AG04450 (cell line): ENCODE measurements at regions not wholly inside any gene's neighbourhood (a gene's known extent, or its start where the extent isn't known, plus 50 kb on each side); places are given as distances from the start of the nearest gene placed in this dataset.

ENCODE experiments used
- CTCF ChIA-PET: fragments of 300-600, 350-600 bp; formaldehyde crosslinking; extraction: SDS; loops from one replicate; lab custom pipeline; 2022; ENCODE audit warnings: antibody characterized with exemption, inconsistent platforms; lab: Charles Lee
- POLR2A ChIA-PET: fragments of 350-600 bp; formaldehyde crosslinking; extraction: SDS; loops from one replicate; lab custom pipeline; 2021; ENCODE audit warnings: antibody characterized with exemption, inconsistent platforms; lab: Yijun Ruan, JAX
- DNase-seq: peaks from one replicate; pipeline ENCODE4 v3.0.0-alpha.2; 2011; ENCODE audit warnings: low read depth, low spot score
- H3K27ac ChIP-seq: one replicate; pipeline ENCODE4 v1.5.1; 2012; ENCODE audit warnings: low read depth, low read length, control low read depth
- H3K27me3 ChIP-seq: one replicate; pipeline ENCODE4 v1.6.0; 2012; ENCODE audit warnings: low read length; ENCODE audit not compliant: control insufficient read depth, insufficient read depth
- H3K4me3 ChIP-seq: 2 replicates; pipeline ENCODE4 v1.5.1; 2011; ENCODE audit warnings: mild to moderate bottlenecking, low read depth, low read length, control low read depth
- H3K9me3 ChIP-seq: 2 replicates; pipeline ENCODE4 v1.5.1; 2012; ENCODE audit warnings: low read length; ENCODE audit not compliant: control insufficient read depth, insufficient read depth
- TF ChIP-seq, protein P1 (sequence below): IDR thresholded peaks from 2 replicates; pipeline ENCODE4 v1.5.1; 2011; ENCODE audit warnings: low read depth, low read length, control low read depth, inconsistent platforms

- no peak overlapping the region for H3K4me3 ChIP-seq
- POLR2A ChIA-PET, result interaction anchor here (0.6 kb wide), 1 partner anchor 18 kb away, joined by 14 read pairs; no protein-coding TSS in a partner anchor
- DNase-seq, result no peak
- no peak overlapping the region for H3K27ac ChIP-seq
- no peaks in the 10 kb centered on the region for H3K9me3 ChIP-seq
- H3K27me3 ChIP-seq, result peaks cover 2% of the 10 kb centered on the region
- CTCF ChIA-PET, result interaction anchor here (1.6 kb wide), 1 partner anchor 116 kb away, joined by 11 read pairs; no protein-coding TSS in a partner anchor
- TF ChIP-seq, protein P1, sequence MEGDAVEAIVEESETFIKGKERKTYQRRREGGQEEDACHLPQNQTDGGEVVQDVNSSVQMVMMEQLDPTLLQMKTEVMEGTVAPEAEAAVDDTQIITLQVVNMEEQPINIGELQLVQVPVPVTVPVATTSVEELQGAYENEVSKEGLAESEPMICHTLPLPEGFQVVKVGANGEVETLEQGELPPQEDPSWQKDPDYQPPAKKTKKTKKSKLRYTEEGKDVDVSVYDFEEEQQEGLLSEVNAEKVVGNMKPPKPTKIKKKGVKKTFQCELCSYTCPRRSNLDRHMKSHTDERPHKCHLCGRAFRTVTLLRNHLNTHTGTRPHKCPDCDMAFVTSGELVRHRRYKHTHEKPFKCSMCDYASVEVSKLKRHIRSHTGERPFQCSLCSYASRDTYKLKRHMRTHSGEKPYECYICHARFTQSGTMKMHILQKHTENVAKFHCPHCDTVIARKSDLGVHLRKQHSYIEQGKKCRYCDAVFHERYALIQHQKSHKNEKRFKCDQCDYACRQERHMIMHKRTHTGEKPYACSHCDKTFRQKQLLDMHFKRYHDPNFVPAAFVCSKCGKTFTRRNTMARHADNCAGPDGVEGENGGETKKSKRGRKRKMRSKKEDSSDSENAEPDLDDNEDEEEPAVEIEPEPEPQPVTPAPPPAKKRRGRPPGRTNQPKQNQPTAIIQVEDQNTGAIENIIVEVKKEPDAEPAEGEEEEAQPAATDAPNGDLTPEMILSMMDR, result no peak
These were observed 56.3 kb upstream of the ACMSD start for GRCh38 chr2:134782107-134782506.

- no peak for DNase-seq
- Histone ChIP-seq H3K27ac (no peak overlapping the region), H3K27me3 (peaks cover 2% of the 10 kb centered on the region), H3K9me3 (no peaks in the 10 kb centered on the region), H3K4me3 (no peak overlapping the region)
- ChIA-PET CTCF (interaction anchor here (0.5 to 1.6 kb wide), 3 partner anchors 22 to 679 kb away, joined by 3 to 11 read pairs (median 6); no protein-coding TSS in a partner anchor), POLR2A (interaction anchor here (0.7 kb wide), 1 partner anchor 651 kb away, joined by 5 read pairs; no protein-coding TSS in a partner anchor)
- TF ChIP-seq, protein P1, result peak; percentile 38
These were observed 55.6 kb upstream of the ACMSD start for GRCh38 chr2:134782792-134783191.

GRCh38 chr2:134783912-134784311, 54.5 kb upstream of the ACMSD start:
- no peak for DNase-seq
- POLR2A ChIA-PET, result no interaction called here
- CTCF ChIA-PET, result interaction anchor here (0.7 to 1.6 kb wide), 5 partner anchors 21 to 323 kb away, joined by 3 to 12 read pairs (median 6); no protein-coding TSS in a partner anchor
- Histone ChIP-seq H3K27ac (no peak overlapping the region), H3K4me3 (no peak overlapping the region), H3K9me3 (no peaks in the 10 kb centered on the region), H3K27me3 (peaks cover 2% of the 10 kb centered on the region)
- TF ChIP-seq, protein P1, result no peak

GRCh38 chr2:134785659-134786430, 52.6 kb upstream of the ACMSD start:
- Histone ChIP-seq H3K9me3 (no peaks in the 10 kb centered on the region), H3K27me3 (peaks cover 2% of the 10 kb centered on the region), H3K27ac (no peak overlapping the region), H3K4me3 (no peak overlapping the region)
- DNase-seq, result no peak
- TF ChIP-seq, protein P1, result no peak
- CTCF ChIA-PET, result no interaction called here
- POLR2A ChIA-PET, result interaction anchor here (0.7 kb wide), 1 partner anchor 22 kb away, joined by 4 read pairs; no protein-coding TSS in a partner anchor

GRCh38 chr2:134788417-134788816, 50.0 kb upstream of the ACMSD start:
- H3K27ac ChIP-seq, result no peak overlapping the region
- CTCF ChIA-PET, result no interaction called here
- no peak for DNase-seq
- POLR2A ChIA-PET, result no interaction called here
- no peaks in the 10 kb centered on the region for H3K9me3 ChIP-seq
- H3K27me3 ChIP-seq, result no peaks in the 10 kb centered on the region
- no peak overlapping the region for H3K4me3 ChIP-seq
- TF ChIP-seq, protein P1, result no peak
